ENCODE measurements at regions not wholly inside any gene's neighbourhood (a gene's known extent, or its start where the extent isn't known, plus 50 kb on each side); places are given as distances from the start of the nearest gene placed in this dataset.
"Not testable (repeated sequence)": the region's sequence is repeated elsewhere in the genome, so short reads cannot be mapped to it uniquely, and the experiment has no call there.

GRCh38 chr18:35880788-35881455 lies 91.6 kb upstream of the RMP24 start:
- DNase-seq = no peak

GRCh38 chr18:35888329-35888728 lies 84.2 kb upstream of the RMP24 start:
- DNase-seq = no peak

DNA sequence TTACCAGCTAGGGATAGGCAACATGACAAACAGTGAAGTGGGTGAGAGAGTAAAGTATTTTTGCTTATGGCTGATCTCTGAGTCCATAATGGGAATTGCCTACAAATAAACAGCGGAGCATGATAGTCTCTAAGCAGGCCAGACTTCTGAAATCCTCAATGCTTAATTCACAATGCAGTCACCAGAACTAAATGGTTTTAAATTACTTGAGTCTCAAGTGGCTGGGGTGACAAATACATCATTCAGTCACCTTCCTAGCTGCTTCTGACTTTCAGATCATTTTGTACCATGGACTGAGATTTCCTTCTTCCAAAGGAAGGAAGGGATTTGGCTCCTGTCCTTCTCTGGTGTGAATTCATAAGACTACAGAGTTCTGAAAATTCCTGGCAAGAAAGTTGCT lies 82.8 kb upstream of the RMP24 start:
- no peak for DNase-seq

DNA sequence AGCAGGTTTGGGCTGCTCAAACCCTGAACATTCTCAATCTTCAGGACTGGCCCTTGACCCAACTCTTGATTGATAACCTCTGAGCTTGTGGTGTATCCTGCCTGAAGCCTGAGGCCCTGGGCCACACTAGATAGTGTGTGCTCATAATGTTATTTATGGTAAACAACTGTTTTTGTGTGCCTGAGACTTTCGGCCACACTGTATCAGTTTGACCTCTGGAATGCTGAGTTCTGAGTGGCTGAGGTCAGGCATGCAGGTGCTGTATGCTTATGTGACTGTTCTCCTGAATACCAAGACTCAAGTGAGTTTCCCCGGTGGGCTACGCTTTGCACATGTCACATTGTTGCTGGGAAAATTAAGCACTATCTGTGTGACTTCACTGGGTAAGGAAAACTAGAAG lies 82.2 kb upstream of the RMP24 start:
- DNase-seq = no peak

DNA sequence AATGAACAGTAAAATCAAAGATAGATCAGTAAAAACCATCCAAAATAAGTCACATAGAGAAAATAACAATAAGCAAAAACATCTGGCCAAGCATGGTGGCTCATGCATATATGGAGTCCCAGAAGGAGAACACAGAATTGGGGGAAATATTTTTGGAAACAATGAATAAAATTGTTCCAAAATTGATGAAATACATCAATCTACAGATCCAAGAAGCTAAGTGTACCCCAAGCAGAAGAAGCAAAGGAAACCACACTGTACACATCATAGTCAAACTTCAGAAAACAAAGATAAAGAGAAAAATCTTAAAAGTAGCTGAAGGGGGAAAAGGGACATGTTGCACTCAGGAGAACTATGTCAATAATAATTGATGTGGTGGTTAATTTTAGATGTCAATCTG lies 80.4 kb upstream of the RMP24 start:
- DNase-seq = no peak

GRCh38 chr18:35897481-35897880 lies 75.0 kb upstream of the RMP24 start:
- not testable (repeated sequence) for DNase-seq

DNA sequence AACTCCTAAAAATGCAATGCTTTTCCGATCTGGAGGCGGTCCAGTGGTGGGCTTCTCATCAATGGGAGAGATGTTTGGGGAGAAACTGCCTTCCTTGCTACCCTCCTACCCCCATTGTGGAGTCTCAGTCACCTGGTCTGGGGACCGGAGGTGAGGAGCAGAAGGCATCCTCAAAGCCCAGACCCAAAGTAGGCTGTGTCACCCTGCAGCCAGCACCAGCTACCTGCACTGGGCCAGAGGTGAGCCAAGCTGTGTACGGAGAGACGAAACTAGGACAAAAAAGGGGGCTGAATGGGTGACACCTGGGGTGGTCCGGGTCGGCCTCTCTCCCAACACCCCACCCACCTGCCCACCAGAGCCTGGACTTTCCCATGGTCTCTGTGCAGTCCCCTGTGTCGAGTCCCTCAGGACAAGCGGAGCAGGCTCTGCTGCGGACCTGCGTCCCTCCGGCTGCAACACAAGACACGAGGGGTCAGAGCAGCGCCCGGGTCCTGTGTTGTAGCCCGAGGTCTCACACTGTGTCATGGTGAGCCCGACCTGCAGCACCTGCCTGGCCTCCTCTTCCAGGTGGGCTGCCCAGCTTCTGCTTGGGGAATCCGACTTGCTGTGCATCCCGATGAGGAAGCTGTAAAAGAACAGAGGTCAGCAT lies 68.0 kb upstream of the RMP24 start:
- no peak for DNase-seq

DNA sequence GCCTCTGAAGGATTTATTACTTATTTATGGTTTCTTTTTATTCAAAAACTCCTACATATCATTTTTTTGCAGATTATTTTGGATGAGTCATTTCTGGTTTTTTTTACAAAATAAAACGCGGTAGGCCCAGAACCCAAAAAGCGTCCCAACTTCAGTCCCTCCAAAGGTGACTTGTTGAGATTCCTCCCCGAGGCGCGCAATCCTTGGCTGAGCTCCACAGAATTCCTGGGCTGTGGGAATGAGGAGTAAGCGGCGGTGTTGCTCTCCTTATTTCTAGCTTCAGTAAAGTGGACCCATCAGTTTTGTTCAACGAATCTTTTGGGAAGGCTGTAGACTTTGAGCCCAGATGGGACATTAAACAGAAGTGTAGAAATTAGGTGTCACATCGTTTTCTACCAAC lies 67.0 kb upstream of the RMP24 start:
- DNase-seq = no peak

- DNase-seq = not testable (repeated sequence)
These were observed 66.2 kb upstream of the RMP24 start for GRCh38 chr18:35906291-35906690.

DNA sequence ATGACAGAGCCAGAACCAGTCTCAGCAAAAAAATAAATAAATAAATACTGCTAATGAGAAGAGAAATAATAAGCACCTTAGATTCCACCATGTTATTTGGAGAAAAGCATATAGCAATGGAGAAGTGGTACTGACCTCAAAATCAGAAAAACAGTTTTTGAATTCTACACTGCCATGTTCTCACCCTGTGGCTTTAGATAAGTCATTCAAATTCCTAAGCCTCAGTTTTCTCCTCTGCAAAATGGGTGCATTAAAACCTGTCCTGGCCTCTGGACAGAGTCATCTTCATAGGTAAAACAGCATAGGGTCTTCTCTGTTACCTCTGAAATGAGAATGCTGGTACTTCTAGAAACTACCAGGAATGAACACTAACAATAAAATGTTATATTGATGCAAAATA lies 62.2 kb upstream of the RMP24 start:
- DNase-seq = no peak

DNA sequence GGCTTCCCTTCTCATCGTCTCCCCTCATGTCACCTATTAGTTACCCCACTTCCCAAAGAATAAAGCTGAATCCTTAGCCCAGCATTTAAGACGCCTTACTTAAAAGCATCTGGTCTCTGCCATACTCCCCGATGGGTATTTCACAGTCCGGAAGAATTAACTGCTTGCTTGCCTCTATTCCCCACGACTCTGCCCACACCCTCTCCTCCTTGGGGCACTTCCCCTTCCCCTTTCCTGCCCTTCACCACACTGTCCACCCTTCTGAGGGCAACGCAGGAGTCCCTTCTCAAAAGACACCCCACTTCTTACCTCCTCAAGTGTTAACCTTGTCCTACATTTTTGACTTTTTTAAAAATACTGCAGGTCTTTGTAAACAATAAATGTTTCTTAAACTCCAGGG lies 60.1 kb upstream of the RMP24 start:
- no peak for DNase-seq

GRCh38 chr18:35915056-35915455 lies 57.4 kb upstream of the RMP24 start:
- DNase-seq = no peak

DNA sequence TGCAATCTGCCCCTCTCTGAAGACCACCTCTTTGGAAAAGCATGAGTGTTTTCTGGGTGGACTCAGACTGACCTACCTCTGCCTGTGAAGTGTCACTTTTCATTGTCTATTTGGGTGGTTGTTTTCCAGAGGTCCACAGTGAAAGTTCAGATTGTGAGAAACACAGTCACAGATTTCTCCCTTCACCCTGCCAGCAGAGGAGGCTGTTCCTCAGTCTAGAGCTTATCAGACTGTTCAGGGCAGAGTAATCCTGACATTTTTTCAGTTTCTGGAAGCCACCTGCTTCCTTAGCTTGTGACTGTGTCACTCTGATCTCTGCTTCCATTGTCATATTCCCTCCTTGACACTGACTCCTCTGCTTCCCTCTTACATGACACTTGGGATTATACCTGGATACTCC lies 55.4 kb upstream of the RMP24 start:
- DNase-seq = no peak

DNA sequence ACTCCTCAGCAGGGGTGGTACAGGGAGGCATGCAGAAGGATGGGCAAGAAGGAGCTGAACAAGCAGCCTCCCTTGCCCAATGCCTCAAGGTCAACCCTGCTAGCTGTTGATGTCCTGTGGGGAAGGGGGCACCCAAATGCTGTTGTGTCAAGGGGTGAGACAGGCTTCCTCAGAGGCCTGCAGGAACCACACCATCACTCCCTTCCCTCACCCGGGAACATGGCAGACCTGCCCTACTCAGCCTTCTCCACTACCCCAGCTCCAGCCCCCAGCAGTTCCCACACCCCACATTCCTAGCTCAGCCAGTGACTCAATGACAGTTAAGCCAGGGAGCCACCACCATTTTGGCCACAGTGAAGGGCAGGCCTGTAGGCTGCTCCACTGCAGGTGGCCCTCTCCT lies 53.9 kb upstream of the RMP24 start:
- DNase-seq = no peak

- DNase-seq = no peak
These were observed 53.3 kb upstream of the RMP24 start for GRCh38 chr18:35919179-35919578.

- no peak for DNase-seq
These were observed 51.9 kb upstream of the RMP24 start for GRCh38 chr18:35920623-35921022.
